NCI-H1930 (cell line): ENCODE measurements at regions not wholly inside any gene's neighbourhood (a gene's known extent, or its start where the extent isn't known, plus 50 kb on each side); places are given as distances from the start of the nearest gene placed in this dataset.

Source experiments
- DNase-seq, 2 experiments: peaks; one replicate each; lab custom pipeline; 2025; lab: John Stamatoyannopoulos, UW

DNA sequence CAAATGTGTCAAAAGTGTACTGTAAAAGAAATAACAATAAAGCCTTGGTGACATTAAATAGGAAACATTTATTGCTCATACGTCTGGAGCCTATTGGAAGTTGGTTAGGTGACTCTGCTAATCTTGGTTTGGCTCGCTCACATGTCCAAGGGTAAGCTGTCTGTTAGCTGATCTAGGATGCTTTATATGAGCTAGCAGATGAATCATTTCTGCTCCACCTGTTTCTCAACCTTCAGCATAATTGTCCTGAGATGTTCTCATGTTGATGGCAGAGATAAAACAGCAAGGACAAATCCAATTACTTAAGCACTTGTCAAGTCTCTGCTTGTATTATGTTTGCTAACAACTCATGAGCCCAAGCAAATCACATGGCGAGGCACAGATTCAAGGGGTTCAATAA, 56.0 kb upstream of the CD53 start:
- DNase-seq: no peak

DNA sequence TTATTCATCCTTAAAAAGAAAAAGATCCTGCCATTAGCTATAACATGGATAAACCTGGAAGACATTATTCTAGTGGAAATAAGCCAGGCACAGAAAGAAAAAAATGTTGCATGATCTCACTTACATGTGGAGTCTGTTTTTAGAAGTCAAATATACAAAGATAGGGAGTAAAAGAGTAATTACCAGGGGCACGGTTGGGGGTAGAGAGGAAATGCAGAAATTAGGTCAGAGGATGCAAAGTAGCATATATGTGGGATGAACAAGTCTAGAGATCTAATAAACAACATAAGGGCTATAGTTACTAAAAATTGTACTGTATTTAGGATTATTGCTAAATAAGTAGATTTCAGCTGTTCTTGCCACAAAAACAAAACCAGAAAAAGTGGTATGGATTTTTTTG, 61.4 kb upstream of the CD53 start:
- no peak for DNase-seq

DNA sequence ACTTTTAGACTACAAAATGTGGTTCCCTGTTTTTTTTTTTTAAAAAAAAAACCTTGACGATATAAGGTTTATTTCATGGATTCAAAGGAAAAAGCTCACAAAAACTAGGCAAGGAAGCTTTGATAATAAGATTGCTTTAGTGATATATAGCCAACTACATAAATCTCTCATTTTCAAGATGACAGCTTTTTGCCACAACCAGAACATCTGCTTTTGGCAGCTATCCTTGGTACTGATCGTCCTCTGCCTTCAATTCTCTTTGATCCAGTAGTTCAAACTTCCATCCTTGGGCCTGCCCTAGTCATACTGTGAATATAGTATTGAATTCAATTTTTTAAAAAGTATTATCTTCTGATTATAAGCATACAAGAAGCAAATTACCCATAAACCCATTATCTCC, 72.9 kb upstream of the CD53 start:
- DNase-seq: no peak

DNA sequence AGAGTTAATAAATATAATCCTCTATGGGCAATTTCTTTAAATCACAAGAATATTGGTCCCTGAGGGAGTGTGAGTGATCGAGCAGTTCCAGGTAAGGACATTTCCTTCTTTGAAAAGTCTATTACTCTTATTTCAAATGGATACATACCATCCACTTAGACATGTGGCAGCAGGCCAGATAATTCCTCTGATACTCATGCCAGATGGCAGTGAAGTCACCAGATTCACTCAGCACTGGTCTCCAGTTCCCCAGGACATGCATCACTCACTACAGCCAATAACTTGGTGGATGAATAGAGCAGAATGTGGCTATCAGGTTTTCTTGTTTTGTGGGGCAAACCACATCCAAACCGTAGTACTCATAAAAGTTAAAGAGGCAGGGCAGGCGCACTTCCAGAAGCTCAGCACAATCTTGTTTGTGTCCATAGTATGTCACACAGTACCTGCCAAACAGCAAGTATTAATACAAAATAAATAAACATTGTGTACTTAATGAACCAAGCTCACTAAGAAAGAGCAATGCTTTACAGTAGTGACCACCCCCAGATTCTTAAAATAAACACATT, 74.2 kb upstream of the CD53 start:
- DNase-seq: no peak

DNA sequence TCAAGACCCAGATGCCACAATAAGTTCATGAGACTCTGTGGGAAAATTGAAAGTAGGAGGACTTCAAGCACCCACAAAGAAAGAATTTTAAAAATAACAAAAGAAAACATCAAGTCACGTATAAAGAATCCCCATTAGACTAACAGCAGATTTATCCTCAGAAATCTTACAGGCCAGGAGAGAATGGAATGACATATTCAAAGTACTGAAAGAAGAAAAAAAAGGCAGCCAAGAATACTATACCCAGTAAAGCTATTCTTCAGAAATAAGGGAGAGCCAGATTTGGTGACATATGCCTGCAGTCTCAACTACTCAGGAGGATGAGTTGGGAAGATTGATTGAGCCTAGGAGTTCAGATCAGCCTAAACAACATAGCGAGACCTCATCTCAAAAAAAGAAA, 84.3 kb upstream of the CD53 start:
- no peak for DNase-seq

DNA sequence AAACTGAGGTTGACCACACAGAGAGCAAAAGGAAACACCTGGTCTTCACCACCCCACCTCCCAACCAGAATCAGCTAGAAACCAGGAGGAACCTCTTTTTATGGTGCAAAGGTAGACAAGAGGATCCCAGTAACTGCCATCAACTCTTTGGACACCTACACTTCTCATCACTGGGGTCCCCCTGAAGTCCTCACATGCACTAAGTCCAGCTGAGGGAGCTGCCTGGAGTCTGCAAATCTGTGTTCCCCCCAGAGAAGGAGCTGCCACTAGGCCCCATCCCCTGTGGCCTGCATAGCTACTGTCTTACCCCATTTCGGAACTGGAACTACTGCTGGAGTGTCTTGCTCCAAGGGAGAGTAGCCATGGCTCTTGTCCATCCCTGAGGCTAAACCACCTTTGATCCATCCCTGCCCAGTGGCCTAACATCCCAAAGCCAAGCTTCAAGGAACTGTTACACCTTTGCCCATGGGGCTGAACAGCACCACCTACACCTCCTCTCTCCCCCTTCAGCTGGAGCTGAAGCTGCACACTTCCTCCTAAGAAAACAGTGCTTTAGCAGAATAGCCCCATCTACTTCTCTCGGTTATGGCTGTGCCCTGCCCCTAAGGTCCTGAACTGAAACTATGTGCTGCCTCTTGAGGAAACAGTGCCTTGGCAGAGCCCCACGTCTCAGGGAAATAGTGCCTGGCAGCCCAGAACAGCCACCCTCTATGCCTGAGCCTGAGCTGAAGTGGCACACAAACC, 85.4 kb upstream of the CD53 start:
- no peak for DNase-seq

DNA sequence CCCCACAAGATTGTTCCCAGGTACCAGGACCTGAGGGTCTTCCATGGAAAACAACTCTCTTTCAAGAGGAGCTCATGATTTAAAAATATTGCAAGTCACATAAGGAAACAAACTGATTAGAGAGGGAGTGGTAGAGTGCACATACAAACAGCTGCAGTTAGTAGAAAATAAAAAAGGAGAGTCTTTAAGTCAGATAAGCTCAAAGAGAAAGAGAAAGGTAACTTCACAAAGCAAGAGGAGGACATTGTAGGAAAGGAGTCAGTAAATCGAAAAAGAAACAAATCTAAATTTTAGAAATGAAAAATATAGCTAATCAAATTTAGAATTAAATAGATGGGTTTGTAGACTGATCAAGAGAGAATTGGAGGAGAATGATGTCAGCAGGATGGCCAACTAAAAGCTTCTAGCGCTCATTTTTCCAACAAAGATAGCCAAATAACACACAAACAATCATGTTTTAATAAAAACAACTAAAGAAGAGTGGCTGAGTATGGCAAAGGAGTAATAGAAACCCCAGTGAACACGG, 86.1 kb upstream of the CD53 start:
- no peak for DNase-seq

DNA sequence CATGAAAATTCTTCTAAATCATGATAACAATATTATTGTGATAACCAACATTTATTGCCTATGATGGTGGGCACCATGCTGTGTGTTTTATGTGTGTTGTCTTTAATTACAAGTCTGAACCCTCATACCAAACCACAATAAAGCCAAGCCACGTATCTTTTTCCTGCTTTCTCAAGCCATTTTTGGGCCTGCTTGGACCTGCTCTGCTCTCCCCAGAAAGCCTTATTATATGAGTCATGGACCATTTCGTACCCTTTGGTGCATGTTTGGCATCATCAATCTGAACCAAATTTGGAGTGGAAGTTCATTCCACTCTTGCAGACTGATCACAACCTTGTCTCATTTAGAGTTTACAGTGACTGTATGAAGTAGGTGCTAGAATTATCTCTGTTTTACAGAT, 87.3 kb upstream of the CD53 start:
- no peak for DNase-seq

DNA sequence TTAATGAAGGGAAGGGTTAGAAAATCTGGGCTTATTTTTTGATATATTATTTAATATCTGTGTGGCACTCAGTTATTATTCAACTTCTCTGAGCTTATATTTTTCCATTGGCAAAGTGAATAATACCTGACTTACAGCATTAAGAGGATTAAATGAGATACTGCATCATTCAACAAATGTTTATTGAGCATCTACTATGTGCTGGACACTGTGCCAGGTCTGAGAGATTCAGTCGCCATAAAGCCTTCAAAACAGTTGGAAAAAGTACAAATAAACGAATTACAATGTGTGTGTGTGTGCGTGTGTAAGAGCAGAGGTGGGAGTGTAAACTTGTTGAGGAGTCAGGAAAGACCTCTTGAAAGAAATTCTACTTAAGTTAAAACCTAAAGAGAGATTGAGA, 87.9 kb upstream of the CD53 start:
- DNase-seq: no peak

DNA sequence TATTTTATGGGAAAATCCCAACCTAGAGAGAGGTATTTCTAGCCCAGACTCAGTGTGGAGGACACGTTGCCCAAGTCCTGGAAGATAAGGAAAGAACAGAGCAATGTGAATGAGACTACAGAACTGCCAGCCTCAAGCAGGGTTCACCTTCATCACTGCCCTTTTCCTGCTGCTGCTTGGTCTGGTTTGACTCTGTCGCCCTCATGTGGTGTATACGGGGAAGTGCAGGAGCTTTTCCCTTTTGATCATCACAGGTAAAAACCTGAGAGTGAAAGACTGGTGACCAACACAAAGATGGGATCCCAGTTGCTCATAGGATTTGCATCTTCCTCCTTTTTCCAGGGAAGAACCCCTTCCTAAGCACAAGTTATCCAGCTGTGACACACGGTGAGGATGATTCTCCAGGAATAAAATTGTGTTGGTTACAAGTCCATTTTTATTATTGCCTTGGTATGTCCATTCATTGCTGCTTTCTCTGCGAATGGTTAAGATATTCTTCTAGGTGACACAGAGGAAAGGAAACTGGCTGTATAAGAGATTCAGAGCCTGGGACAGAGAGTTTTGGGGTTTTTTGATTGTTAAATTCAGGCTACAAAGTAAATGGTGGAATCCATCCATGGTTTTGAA, 89.5 kb upstream of the CD53 start:
- DNase-seq: peak; percentile 25 to 35

DNA sequence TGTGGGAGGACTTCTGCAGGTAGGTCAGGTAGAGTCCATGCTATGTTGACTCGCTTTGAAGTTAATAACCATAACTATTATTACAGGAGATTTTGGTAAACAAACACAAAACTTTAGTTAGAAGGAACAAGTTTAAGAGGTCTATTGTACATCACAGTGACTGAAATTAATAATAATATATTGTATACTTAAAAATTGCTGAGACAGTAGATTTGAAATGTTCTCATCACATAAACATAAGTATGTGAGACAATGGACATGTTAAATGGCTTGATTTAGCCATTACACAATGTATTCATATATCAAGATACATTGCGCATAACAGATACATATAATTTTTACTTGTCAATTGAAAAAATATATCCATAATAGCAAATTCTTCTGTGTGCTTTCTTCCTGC, 91.4 kb upstream of the CD53 start:
- DNase-seq: no peak

DNA sequence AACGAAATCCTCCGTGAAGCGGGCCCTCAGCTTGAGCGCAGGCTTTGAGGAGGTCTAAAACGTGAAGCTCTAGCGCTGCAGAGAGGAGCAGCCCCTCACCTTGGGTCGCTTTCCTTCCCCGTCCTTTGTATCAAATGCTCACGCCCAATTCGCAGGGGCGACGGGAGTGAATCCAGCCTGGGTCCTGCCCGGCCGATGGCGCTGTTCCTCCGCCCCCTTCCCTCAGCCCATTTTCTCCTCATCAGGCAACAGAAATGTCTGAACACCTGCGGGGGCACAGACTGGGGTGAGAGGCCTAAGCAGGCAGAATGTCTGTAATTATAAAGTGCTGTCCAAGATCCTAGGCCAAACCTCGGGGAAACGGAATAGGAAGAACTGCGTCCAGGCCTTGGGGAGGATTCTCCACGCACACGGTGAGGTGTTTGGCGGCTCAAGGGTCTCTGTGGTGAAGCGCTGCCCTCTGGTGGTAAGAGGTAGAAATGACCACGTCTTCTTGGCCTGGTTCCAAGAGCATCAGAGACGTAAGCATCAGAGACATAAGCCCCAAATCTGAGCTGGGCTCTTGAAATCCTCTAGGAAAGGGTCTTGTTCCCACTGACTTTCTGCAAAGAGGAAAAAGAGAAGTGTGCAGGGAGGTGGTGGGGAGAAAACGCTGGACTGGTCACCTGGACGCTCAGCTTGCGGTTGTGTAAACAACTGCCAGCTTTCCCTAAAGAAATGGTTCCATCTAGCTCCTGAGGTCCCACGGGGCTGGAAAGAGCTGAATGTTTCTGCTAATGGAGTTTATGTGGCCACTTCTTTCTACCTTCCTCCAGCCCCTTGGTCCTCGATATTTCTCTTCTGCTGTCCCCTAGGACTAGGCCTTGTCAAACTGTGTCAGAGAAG, 92.1 kb upstream of the CD53 start:
- peak; percentile 23 to 63 for DNase-seq

DNA sequence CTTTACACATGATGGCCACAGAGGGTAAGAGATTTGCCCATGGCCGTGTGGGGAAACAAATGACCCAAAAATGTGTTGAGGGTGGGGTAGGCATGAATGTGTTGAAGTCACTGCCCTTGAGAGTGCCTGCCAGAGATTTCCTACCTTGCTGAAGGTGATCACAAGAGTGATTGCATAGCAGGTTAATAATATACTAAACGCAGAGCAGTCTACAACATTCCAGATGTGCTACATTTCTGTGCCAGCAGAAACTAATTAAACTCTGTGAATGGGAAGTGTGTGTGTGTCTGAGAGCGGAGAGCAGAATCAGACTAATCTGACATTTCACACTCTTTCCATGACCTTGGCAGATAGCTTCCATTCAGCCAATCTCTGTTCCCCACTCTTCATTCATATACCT, 93.3 kb upstream of the CD53 start:
- DNase-seq: no peak

DNA sequence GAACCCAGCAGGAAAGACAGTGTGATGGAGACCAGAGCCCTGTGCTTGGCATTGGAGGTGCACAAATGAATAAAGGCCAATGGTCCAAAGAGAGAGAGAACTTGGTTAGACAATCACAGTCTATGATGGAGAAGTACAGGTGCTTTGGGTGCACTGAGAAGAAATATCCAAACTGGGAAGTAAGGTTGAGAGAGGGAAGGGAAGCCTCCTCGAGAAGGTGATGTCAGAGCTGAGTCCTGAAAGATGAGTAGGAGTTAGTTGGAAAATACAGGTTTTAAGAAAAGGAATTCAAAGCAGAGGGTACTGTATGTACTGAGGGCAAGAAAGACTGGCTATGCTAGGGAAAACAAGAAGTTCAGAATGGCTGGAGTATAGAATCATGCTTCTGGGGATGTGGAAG, 94.1 kb upstream of the CD53 start:
- DNase-seq: no peak

DNA sequence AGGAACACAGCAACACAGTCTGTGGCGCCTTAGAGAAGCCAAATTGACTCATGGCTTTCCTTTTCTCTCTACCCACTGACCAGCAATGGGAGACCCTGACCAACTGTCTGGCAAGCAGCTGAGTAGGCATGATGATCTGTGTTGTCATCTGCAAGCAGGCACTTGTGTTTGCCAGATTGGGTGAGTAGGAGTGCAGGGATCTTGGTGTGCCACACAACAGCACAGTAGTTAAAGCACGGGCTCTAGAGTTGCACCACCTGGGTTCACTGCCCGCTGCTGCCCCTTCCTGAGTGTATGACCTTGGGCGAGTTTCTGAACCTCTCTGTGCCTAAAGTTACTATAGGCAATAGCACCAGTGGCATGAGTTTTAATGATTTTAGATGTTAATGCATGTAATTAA, 95.7 kb upstream of the CD53 start:
- no peak for DNase-seq

DNA sequence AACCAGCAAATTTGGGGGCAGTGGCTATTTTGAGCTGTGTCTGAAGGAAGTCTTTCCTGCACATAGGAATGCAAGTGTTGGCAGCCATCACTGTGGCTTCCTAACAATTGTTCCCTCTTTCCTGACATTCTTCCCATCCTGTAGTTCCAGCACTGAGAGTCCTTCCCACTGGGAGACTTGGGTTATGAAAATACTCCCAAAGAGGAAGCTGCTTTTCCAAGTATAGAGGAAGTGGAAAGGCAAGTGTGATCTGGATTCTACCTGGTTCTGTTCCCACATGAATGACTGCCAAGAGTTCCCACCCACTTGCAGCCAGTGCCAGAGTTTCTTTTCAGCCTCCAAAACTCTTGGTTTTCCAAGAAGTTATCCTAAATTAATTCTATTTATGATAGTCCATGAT, 98.5 kb upstream of the CD53 start:
- DNase-seq: no peak

DNA sequence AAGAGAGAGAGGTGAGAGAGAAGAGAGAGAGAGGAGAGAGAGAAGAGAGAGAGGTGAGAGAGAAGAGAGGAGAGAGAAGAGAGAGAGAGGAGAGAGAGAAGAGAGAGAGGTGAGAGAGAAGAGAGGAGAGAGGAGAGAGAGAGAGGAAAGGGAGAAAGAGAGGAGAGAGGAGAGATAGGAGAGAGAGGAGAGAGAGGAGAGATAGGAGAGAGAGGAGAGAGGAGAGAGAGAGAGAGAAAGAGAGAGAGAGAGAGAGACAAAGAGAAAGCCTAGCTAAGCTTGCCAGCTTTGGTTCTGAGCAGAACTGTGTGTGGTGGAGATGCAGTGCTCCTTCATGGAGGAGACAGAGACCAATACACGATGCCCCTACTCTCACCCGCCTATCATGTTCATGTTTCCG, 99.1 kb upstream of the KCNA3 start:
- no peak for DNase-seq

DNA sequence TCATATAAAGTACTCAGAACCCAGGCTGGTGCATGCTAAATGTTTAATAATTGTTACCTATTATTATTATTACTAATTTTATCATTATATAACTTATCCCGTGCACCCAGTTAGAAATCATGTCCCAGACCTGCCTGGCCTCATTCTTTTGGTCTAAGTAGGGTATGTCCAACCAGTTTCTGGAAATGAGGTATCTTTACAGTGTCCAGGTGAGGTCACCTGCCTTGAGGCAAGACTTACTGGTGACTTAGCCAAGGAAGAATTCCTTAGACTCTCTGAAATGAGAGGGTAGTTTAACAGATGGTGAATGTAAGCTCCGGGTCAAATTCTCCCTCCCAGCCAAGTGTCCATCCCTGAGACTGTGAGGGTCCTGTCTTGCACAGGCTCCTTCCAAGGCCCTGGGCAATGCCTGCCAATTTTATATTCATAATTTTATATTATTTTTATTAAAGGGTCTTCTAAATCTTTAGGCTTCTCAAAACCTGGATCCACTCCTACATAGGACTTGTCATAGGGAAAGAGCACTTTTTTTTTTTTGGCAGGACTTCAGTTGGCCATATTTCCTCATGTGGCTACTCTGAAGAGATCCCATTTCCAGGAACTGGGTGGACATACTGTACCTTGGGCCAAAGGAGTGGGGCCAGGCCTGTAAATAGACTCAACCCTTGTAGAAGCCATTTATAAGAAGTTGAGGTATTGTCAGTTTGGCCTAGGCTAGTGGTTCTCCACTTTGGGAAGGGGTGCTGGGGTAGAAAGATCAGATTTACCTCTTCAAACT, 96.7 kb upstream of the KCNA3 start:
- no peak for DNase-seq

DNA sequence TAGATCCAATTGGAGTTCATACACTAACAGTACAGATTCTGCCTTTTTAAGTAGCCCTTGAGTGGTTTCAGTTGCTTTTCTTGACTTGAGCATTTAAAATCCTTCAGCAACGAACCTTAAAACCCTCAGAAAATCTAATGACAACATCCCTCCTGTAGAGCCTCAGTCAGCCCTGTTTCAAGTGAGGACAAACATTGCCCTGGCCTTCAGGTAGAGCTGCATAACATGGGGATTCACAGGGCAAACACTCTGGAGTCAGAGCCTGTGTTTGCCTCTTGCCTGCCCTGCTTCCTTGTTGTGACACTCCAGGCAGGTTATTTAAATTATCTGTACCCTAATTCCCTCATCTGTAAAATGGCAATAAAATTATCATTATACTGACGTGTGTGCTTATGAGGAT, 96.1 kb upstream of the KCNA3 start:
- DNase-seq: no peak

DNA sequence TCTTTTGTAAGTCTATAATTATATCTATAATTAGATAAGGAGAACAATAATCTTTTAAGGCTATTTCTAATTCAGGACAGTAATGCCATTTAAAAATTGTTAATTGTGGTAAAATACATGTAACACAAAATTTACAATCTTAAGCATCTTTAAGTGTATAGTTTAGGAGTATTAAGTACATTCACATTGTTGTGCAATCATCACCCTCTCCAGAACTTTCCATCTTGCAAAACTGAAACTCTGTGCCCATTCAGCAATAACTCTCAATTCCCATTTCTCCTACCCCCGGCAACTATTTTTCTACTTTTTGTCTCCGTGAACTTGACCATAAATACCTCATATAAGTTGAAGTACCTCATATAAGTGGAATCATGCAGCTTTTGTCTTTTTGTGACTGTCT, 93.9 kb upstream of the KCNA3 start:
- DNase-seq: no peak

DNA sequence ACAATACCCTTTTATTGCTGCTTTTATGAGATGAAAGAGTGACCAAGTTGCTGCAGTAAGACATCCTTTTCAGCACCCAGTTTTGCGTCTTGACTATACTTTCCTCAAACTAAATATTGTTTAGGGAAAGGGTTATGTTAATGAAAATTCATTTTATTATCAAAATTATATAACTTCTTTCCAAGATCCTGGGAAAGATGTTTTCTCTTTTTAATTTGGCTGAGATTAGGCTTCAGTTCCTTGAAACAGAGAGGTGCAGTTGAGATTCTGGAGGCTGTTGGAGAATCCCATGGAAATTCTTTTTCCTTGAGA, 91.6 kb upstream of the KCNA3 start:
- DNase-seq: no peak
